ENCODE measurements at regions not wholly inside any gene's neighbourhood (a gene's known extent, or its start where the extent isn't known, plus 50 kb on each side); places are given as distances from the start of the nearest gene placed in this dataset.

DNA sequence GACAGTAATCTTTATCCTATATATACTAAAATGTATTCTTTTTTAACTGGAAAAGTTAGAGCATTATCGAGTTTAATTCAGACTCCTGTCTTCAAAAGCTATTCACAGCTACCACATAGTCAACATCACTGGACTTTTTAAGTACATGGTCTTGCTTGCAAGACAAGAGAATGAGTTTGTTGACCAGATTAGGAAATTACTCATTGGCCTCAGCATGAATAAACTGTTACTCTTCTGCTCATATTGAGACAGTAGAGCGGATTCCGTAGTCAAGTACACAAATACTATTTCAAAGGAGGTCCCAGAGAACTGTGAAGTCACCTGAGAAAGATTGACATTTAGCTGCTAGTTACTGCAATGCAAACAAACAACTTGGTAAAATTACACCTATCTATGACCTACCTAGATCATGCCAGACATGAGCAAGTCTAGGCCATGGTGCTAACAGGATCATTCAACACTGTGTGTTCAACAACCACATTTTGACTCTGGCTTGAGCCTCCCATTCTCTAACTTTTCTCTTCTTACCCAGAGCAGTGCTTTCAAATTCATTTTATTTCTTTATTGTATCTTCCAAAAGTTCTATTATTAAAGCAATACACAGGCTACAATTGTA lies 280.9 kb downstream of the NEBL start:
- no peak overlapping the region for H2BK5ac ChIP-seq (ENCODE audit: low read depth, low read length)
- H3K4ac ChIP-seq (replicated peaks; ENCODE audit: insufficient read length, low read depth, low read length): no peak overlapping the region
- peaks cover 0 to 3% (median 0%) of the 10 kb centered on the region in 4 experiments; a peak in 1 of 7 replicates for H3K4me1 ChIP-seq (replicated peaks in 1 of 4; ENCODE audit: control insufficient read depth in 3 of 4, insufficient read depth in 4 of 4, low read length in 3 of 4)
- no peak overlapping the region for H2AFZ ChIP-seq (ENCODE audit: low read length)
- H2BK12ac ChIP-seq (ENCODE audit: low read depth, low read length): peak overlapping the region; percentile 42; the same call in 1 of the 2 replicates
- H4K20me1 ChIP-seq (replicated peaks in 1 of 2; ENCODE audit: control insufficient read depth in 1 of 2, insufficient read depth in 2 of 2, low read length in 2 of 2): no peaks in the 10 kb centered on the region
- no peaks in the 10 kb centered on the region for H3K27me3 ChIP-seq (replicated peaks in 1 of 4; ENCODE audit: control insufficient read depth in 3 of 4, extremely low read depth in 1 of 4, insufficient read depth in 3 of 4, low read length in 3 of 4)
- H4K5ac ChIP-seq (ENCODE audit: insufficient read length, low read depth, low read length): no peak overlapping the region
- no peak overlapping the region for H4K91ac ChIP-seq (replicated peaks; ENCODE audit: insufficient read length, low read length)
- H3K79me2 ChIP-seq (ENCODE audit: control insufficient read depth in 1 of 2, insufficient read depth in 2 of 2, low read length in 2 of 2): no peaks in the 10 kb centered on the region
- H3K4me3 ChIP-seq (ENCODE audit: extremely low read depth in 1 of 4, insufficient read depth in 2 of 4, low read depth in 3 of 4, low read length in 4 of 4): no peak overlapping the region
- no peak overlapping the region for H3K18ac ChIP-seq (ENCODE audit: extremely low read depth, low read length)
- DNase-seq (ENCODE audit: low read depth in 1 of 2, low spot score in 2 of 2) (no peak), FAIRE-seq (no peak)
- no peak overlapping the region for H2BK15ac ChIP-seq (ENCODE audit: low read length)
- no peak overlapping the region for H2BK120ac ChIP-seq (replicated peaks; ENCODE audit: low read depth, low read length)
- no peaks in the 10 kb centered on the region for H3K36me3 ChIP-seq (ENCODE audit: control insufficient read depth in 2 of 4, insufficient read depth in 4 of 4, low read length in 3 of 4)
- CTCF ChIA-PET (ENCODE audit: partially characterized antibody): no interaction called here
- H3K79me1 ChIP-seq (ENCODE audit: low read depth, low read length): no peaks in the 10 kb centered on the region
- 97% methylated on average over 3 of the region's 3 CpGs; no CpG with 5 or more reads in 1 of the 2 experiments for WGBS, 2 experiments (ENCODE audit: extremely low coverage in 1 of 2, insufficient coverage in 1 of 2, insufficient read length in 1 of 2, insufficient replicate concordance in 2 of 2, low coverage in 1 of 2, low lambda C conversion rate in 2 of 2, missing lambda C conversion rate in 1 of 2)
- TF ChIP-seq SAP30 (IDR thresholded peaks at IDR 0.05; ENCODE audit: insufficient read depth, insufficient replicate concordance, low read length) (no peak), CHD1 (IDR thresholded peaks at IDR 0.05; ENCODE audit: low read depth, low read length) (no peak), RXRA (IDR thresholded peaks at IDR 0.05; ENCODE audit: insufficient read depth, low read depth, low read length) (no peak), FOSL1 (IDR thresholded peaks at IDR 0.05; ENCODE audit: insufficient read depth, low read depth, low read length) (no peak), HDAC2 (IDR thresholded peaks at IDR 0.05; ENCODE audit: borderline replicate concordance in 1 of 2, low read depth in 2 of 2, low read length in 2 of 2) (no peak), PHF8 (conservative IDR thresholded peaks at IDR 0.05; ENCODE audit: low read depth, low read length) (no peak)
- TF ChIP-seq, protein P1, sequence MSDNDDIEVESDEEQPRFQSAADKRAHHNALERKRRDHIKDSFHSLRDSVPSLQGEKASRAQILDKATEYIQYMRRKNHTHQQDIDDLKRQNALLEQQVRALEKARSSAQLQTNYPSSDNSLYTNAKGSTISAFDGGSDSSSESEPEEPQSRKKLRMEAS (IDR thresholded peaks at IDR 0.05): no peak
- no peak overlapping the region for H2BK20ac ChIP-seq (ENCODE audit: low read length)
- H3K9ac ChIP-seq (replicated peaks in 1 of 4; ENCODE audit: extremely low read depth in 1 of 4, low read depth in 3 of 4, low read length in 3 of 4): no peak overlapping the region
- H3K9me3 ChIP-seq (ENCODE audit: insufficient read depth in 2 of 2, low read depth in 1 of 2, low read length in 1 of 2): no peaks in the 10 kb centered on the region
- no peak overlapping the region for H3K14ac ChIP-seq (ENCODE audit: insufficient read length)
- no peak overlapping the region for H3K56ac ChIP-seq (replicated peaks; ENCODE audit: insufficient read length, low read depth, low read length)
- H3K27ac ChIP-seq (ENCODE audit: low read depth, low read length): no peak overlapping the region
- peak overlapping the region; percentile 26; the same call in 1 of the 2 replicates for H2AK5ac ChIP-seq (ENCODE audit: low read depth, low read length)
- H4K8ac ChIP-seq (ENCODE audit: extremely low read depth, insufficient read depth, low read length): no peak overlapping the region
- no peaks in the 10 kb centered on the region for H3K23me2 ChIP-seq (ENCODE audit: low read depth, low read length)
- POLR2A ChIA-PET (ENCODE audit: partially characterized antibody): interaction anchor here (1.3 kb wide), 1 partner anchor 9 kb away, joined by 3 read pairs; no protein-coding TSS in a partner anchor
- no peak overlapping the region for H3K4me2 ChIP-seq (ENCODE audit: insufficient read depth in 1 of 2, low read depth in 2 of 2, low read length in 2 of 2)
- H3K23ac ChIP-seq (ENCODE audit: insufficient read length): no peak overlapping the region

Measured in H1 (cell line).